ENCODE measurements at regions not wholly inside any gene's neighbourhood (a gene's known extent, or its start where the extent isn't known, plus 50 kb on each side); places are given as distances from the start of the nearest gene placed in this dataset.

- no peak for DNase-seq
Measured at GRCh38 chr1:177472567-177472966, 301.8 kb downstream of the BRINP2 start.

GRCh38 chr1:177471244-177471643 lies 300.5 kb downstream of the BRINP2 start:
- no peak for DNase-seq

- no peak for DNase-seq
Measured at GRCh38 chr1:177469519-177469918, 298.8 kb downstream of the BRINP2 start.

GRCh38 chr1:177466286-177466685 lies 295.5 kb downstream of the BRINP2 start:
- no peak for DNase-seq

GRCh38 chr1:177464686-177465085 lies 293.9 kb downstream of the BRINP2 start:
- DNase-seq = no peak

- DNase-seq = no peak
Measured at GRCh38 chr1:177451191-177451590, 280.4 kb downstream of the BRINP2 start.

GRCh38 chr1:177448652-177449357 lies 278.0 kb downstream of the BRINP2 start:
- DNase-seq = no peak

- DNase-seq = no peak
Measured at GRCh38 chr1:177448036-177448615, 277.4 kb downstream of the BRINP2 start.

- DNase-seq = no peak
Measured at GRCh38 chr1:177444997-177445746, 274.4 kb downstream of the BRINP2 start.

GRCh38 chr1:177443003-177443402 lies 272.2 kb downstream of the BRINP2 start:
- no peak for DNase-seq

- no peak for DNase-seq
Measured at GRCh38 chr1:177442584-177442983, 271.8 kb downstream of the BRINP2 start.

GRCh38 chr1:177441281-177441680 lies 270.5 kb downstream of the BRINP2 start:
- no peak for DNase-seq

GRCh38 chr1:177440821-177441220 lies 270.1 kb downstream of the BRINP2 start:
- no peak for DNase-seq

- DNase-seq = no peak
Measured at GRCh38 chr1:177439301-177439700, 268.5 kb downstream of the BRINP2 start.

GRCh38 chr1:177435364-177435763 lies 264.6 kb downstream of the BRINP2 start:
- DNase-seq = no peak

GRCh38 chr1:177432897-177433296 lies 262.1 kb downstream of the BRINP2 start:
- no peak for DNase-seq

- DNase-seq = no peak
Measured at GRCh38 chr1:177431123-177431522, 260.4 kb downstream of the BRINP2 start.

GRCh38 chr1:177429234-177429633 lies 258.5 kb downstream of the BRINP2 start:
- DNase-seq = no peak

- no peak for DNase-seq
Measured at GRCh38 chr1:177427811-177428210, 257.1 kb downstream of the BRINP2 start.

- no peak for DNase-seq
Measured at GRCh38 chr1:177426497-177426896, 255.7 kb downstream of the BRINP2 start.

GRCh38 chr1:177425199-177425598 lies 254.4 kb downstream of the BRINP2 start:
- DNase-seq = no peak

- DNase-seq = no peak
Measured at GRCh38 chr1:177424744-177425143, 254.0 kb downstream of the BRINP2 start.

- DNase-seq = peak; percentile 56
Measured at GRCh38 chr1:177423090-177423489, 252.3 kb downstream of the BRINP2 start.
